GM12878 (cell line): ENCODE measurements at regions not wholly inside any gene's neighbourhood (a gene's known extent, or its start where the extent isn't known, plus 50 kb on each side); places are given as distances from the start of the nearest gene placed in this dataset.

Source experiments
- ATAC-seq: fragments of 200-7000 bp; cut with Tn5 transposase; 3 replicates; pipeline ENCODE4 v1.9.1; 2020; ENCODE audit warnings: mild to moderate bottlenecking, moderate library complexity
- BruUV-seq: library from RNA; stranded (reverse); fragments of 400-500 nt; replicated peaks from 2 replicates; lab custom pipeline; 2021; lab: Mats Ljungman, UMichigan
- CTCF ChIA-PET: fragments of 300-600 bp; sonication (Branson Sonifier 250); formaldehyde crosslinking; extraction: SDS; loops from one replicate; lab custom pipeline; 2021; ENCODE audit warnings: inconsistent platforms; lab: Yijun Ruan, JAX
- POLR2A ChIA-PET: fragments of 350-600 bp; formaldehyde crosslinking; extraction: SDS; loops from one replicate; lab custom pipeline; 2021; ENCODE audit warnings: inconsistent platforms; lab: Charles Lee
- RAD21 ChIA-PET: fragments of 300-600 bp; sonication (Branson Sonifier 250); formaldehyde crosslinking; loops from one replicate; lab custom pipeline; 2023; ENCODE audit warnings: antibody characterized with exemption; ENCODE audit not compliant: unreplicated experiment; lab: Charles Lee
- SMC1A ChIA-PET: fragments of 300-600 bp; sonication (Branson Sonifier 250); formaldehyde crosslinking; loops from one replicate; lab custom pipeline; 2023; ENCODE audit not compliant: unreplicated experiment, uncharacterized antibody; lab: Charles Lee
- DNase-seq: peaks from one replicate; pipeline ENCODE4 v3.0.0-alpha.2; 2011; ENCODE audit warnings: low read depth, low spot score
- FAIRE-seq: peaks from 3 replicates; lab custom pipeline; 2011; peaks lifted over from hg19 to GRCh38; lab: Jason Lieb, UNC
- H2AFZ ChIP-seq: 2 replicates; pipeline ENCODE4 v1.6.0; 2011; ENCODE audit warnings: low read depth, low read length, control low read depth; ENCODE audit not compliant: control insufficient read depth
- H3K27ac ChIP-seq: 2 replicates; pipeline ENCODE4 v1.5.1; 2011; ENCODE audit warnings: control low read depth; ENCODE audit not compliant: control insufficient read depth, insufficient read depth
- H3K27me3 ChIP-seq, 2 experiments: replicated peaks in 1 of 2; 2 replicates each; pipeline versions ENCODE4 v1.6.0 to v1.6.1; 2011; ENCODE audit warnings: low read length in 1 of 2; ENCODE audit not compliant: control insufficient read depth in 2 of 2, insufficient read depth in 2 of 2
- H3K36me3 ChIP-seq, 2 experiments: 2 replicates each; pipeline ENCODE4 v1.5.1; 2011; ENCODE audit warnings: low read length in 1 of 2; ENCODE audit not compliant: control insufficient read depth in 2 of 2, insufficient read depth in 2 of 2
- H3K4me1 ChIP-seq: 2 replicates; pipeline ENCODE4 v1.6.1; 2011; ENCODE audit warnings: mild to moderate bottlenecking, low read length, moderate library complexity, mixed read lengths; ENCODE audit not compliant: control insufficient read depth, insufficient read depth
- H3K4me2 ChIP-seq: 2 replicates; pipeline ENCODE4 v1.6.0; 2011; ENCODE audit warnings: control low read depth; ENCODE audit not compliant: control insufficient read depth, insufficient read depth
- H3K4me3 ChIP-seq: fragments of 200-600 bp; sonication (generic); 2 replicates; pipeline ENCODE4 v1.5.1; 2016
- H3K79me2 ChIP-seq: 2 replicates; pipeline ENCODE4 v1.6.0; 2011; ENCODE audit warnings: low read length; ENCODE audit not compliant: control insufficient read depth, insufficient read depth
- H3K9ac ChIP-seq: 2 replicates; pipeline ENCODE4 v1.8.0; 2011; ENCODE audit warnings: low read length, control low read depth, mixed read lengths; ENCODE audit not compliant: control insufficient read depth, insufficient read depth
- H3K9me3 ChIP-seq: replicated peaks from 3 replicates; pipeline ENCODE4 v1.5.1; 2011; ENCODE audit warnings: mild to moderate bottlenecking, low read length; ENCODE audit not compliant: control insufficient read depth, insufficient read depth
- H4K20me1 ChIP-seq: 2 replicates; pipeline ENCODE4 v1.6.0; 2011; ENCODE audit not compliant: control insufficient read depth, insufficient read depth
- IKZF2 ChIP-seq, 2 experiments: fragments of 450-650 bp; IDR thresholded peaks; 2 replicates each; pipeline ENCODE4 v1.6.1; 2017; ENCODE audit warnings: mild to moderate bottlenecking in 2 of 2, moderate library complexity in 2 of 2
- LARP7 ChIP-seq: fragments of 450-650 bp; IDR thresholded peaks from 2 replicates; pipeline ENCODE4 v1.6.1; 2017; ENCODE audit warnings: mild to moderate bottlenecking
- MTA2 ChIP-seq: fragments of 450-650 bp; IDR thresholded peaks from 2 replicates; pipeline ENCODE4 v1.6.1; 2016; ENCODE audit warnings: low read depth, mild to moderate bottlenecking, moderate library complexity
- NKRF ChIP-seq: fragments of 450-650 bp; conservative IDR thresholded peaks from 2 replicates; pipeline ENCODE4 v1.6.1; 2017; ENCODE audit warnings: mild to moderate bottlenecking, moderate library complexity
- POU2F2 ChIP-seq: IDR thresholded peaks from 3 replicates; pipeline ENCODE4 v1.6.1; 2011; ENCODE audit warnings: low read depth, mild to moderate bottlenecking, low read length, borderline replicate concordance
- RUNX3 ChIP-seq: IDR thresholded peaks from 2 replicates; pipeline ENCODE4 v1.6.1; 2012; ENCODE audit warnings: low read length, inconsistent platforms
- STAT1 ChIP-seq: fragments of 450-650 bp; conservative IDR thresholded peaks from 2 replicates; pipeline ENCODE4 v1.6.1; 2014; ENCODE audit warnings: antibody characterized with exemption, mild to moderate bottlenecking
- ZBTB33 ChIP-seq: fragments of 450-650 bp; IDR thresholded peaks from 2 replicates; pipeline ENCODE4 v1.6.1; 2017; ENCODE audit warnings: mild to moderate bottlenecking
- ZNF217 ChIP-seq: fragments of 450-650 bp; IDR thresholded peaks from 2 replicates; pipeline ENCODE4 v1.6.1; 2017; ENCODE audit warnings: antibody characterized with exemption, mild to moderate bottlenecking
- WGBS: methylation state at CpG from one replicate; pipeline ENCODE4 v1.1.6; 2016; ENCODE audit warnings: low lambda C conversion rate; ENCODE audit not compliant: insufficient replicate concordance, insufficient coverage; ENCODE audit errors: missing lambda C conversion rate; 5-methylcytosine and 5-hydroxymethylcytosine counted together
- in situ Hi-C: fragments of 300-500 bp; cut with MboI; formaldehyde crosslinking; loops from 9 replicates; pipeline ENCODE4 v1.14.3; 2018; ENCODE audit warnings: mixed read lengths
- intact Hi-C: fragments of 100-400 bp; cut with micrococcal nuclease; formaldehyde crosslinking; loops from one replicate; pipeline ENCODE4 v1.14.2; 2022; ENCODE audit not compliant: unreplicated experiment

DNA sequence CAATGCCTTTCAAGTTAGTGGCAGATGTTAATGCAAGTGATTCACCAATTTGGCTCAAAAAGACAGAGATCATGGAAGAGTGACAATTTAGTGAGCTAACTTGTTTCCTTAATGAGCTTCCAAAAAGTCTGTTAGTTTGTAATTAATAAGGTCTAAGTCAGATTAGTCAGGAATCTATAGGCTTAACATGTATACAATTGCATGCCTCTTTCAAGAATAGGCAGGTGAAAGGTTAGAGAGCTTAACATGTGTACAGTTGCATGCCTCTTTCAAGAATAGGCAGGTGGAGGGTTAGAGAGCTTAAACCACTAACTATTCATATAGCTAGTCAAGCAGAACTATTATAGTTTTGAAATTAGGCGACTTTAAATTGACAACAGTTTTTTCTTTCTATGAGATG lies 663.8 kb downstream of the C12orf50 start:
- no peak overlapping the region for H3K27ac ChIP-seq
- intact Hi-C loops = no loop called here
- no peaks in the 10 kb centered on the region for H3K4me1 ChIP-seq
- H3K27me3 ChIP-seq = no peaks in the 10 kb centered on the region
- no TSS peak for BruUV-seq
- DNase-seq = no peak
- ChIA-PET POLR2A (no interaction called here), SMC1A (no interaction called here), RAD21 (interaction anchor here (0.6 kb wide), 1 partner anchor 149 kb away, joined by 4 read pairs; no protein-coding TSS in a partner anchor), CTCF (no interaction called here)
- no peak overlapping the region for H3K4me2 ChIP-seq
- no peaks in the 10 kb centered on the region for H4K20me1 ChIP-seq
- H2AFZ ChIP-seq = no peak overlapping the region
- in situ Hi-C loops = no loop called here
- no peak for ATAC-seq
- no peaks in the 10 kb centered on the region for H3K79me2 ChIP-seq
- H3K4me3 ChIP-seq = no peak overlapping the region
- TF ChIP-seq LARP7 = no peak
- no peak for TF ChIP-seq POU2F2
- no peak for TF ChIP-seq IKZF2 (IDR thresholded peaks at IDR 0.05)
- no peak for TF ChIP-seq STAT1
- TF ChIP-seq NKRF = no peak
- TF ChIP-seq MTA2 = no peak
- no peak for TF ChIP-seq ZBTB33
- no peak for TF ChIP-seq RUNX3
- no peak for TF ChIP-seq ZNF217
- TF ChIP-seq, all 136 proteins: peak for 0
- FAIRE-seq = no peak
- Histone ChIP-seq H3K9ac (no peak overlapping the region), H3K9me3 (no peaks in the 10 kb centered on the region), H3K36me3 (no peaks in the 10 kb centered on the region)
- WGBS = 4% methylated on average over 1 of the region's 1 CpG
